ENCODE measurements at regions not wholly inside any gene's neighbourhood (a gene's known extent, or its start where the extent isn't known, plus 50 kb on each side); places are given as distances from the start of the nearest gene placed in this dataset.

DNA sequence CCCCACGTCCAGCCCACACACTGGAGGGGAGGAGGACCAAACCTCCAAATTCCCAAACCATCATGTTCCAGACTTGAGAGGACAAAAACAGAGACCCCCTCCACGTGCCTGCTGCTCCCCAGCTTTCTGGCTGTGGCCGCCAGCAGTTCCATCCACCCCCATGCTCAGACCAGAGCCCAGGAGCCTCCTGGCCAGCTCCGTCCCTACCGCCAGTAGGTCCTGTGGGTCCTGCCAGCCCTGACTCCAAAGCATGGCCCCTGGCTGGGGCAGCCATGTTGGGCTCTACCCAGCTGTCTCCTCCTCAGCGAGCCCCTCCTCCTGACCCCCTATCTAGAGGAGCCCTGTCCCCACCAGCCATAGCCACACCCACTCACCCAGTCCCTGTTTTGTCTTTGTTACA, 227.3 kb upstream of the RTL1 start:
- Histone ChIP-seq H3K27ac (no peak overlapping the region), H3K36me3 (replicated peaks) (no peaks in the 10 kb centered on the region), H3K27me3 (replicated peaks) (no peaks in the 10 kb centered on the region), H3K4me3 (ENCODE audit: low read depth, low read length) (no peak overlapping the region)
- in situ Hi-C loops (cut with HindIII; ENCODE audit: low pct_ligation_motif_present, low sequenced_read_pairs) = no loop called here
- no peak for DNase-seq
- TF ChIP-seq, protein P1, sequence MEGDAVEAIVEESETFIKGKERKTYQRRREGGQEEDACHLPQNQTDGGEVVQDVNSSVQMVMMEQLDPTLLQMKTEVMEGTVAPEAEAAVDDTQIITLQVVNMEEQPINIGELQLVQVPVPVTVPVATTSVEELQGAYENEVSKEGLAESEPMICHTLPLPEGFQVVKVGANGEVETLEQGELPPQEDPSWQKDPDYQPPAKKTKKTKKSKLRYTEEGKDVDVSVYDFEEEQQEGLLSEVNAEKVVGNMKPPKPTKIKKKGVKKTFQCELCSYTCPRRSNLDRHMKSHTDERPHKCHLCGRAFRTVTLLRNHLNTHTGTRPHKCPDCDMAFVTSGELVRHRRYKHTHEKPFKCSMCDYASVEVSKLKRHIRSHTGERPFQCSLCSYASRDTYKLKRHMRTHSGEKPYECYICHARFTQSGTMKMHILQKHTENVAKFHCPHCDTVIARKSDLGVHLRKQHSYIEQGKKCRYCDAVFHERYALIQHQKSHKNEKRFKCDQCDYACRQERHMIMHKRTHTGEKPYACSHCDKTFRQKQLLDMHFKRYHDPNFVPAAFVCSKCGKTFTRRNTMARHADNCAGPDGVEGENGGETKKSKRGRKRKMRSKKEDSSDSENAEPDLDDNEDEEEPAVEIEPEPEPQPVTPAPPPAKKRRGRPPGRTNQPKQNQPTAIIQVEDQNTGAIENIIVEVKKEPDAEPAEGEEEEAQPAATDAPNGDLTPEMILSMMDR (IDR thresholded peaks at IDR 0.05; ENCODE audit: low read depth, low read length, missing control alignments) = no peak

DNA sequence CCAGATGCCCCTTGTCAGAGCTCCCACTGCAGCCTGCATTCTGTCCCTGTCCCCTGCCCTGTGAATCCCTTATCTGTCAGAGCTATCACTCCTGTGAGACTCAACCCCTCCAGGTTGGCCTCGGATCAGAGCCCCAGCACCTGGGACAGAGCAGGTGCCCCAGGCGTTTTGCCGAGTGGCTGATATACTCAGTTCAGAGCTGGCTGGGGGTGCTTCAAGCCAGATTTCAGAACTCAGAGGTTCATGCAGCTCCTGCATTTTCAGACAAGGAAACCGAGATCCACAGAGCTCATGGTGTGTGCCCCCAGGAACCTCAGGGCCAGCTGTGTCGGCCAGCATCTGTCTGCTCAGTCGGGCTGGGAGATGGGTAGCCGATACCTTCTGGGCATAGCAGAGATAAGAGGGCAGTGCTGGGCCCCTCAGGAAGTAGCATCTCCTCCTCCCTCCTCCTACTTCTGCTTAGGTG, 228.0 kb upstream of the RTL1 start:
- no peak for DNase-seq
- no peak overlapping the region for H3K27ac ChIP-seq
- H3K27me3 ChIP-seq (replicated peaks) = no peaks in the 10 kb centered on the region
- H3K4me3 ChIP-seq (ENCODE audit: low read depth, low read length) = no peak overlapping the region
- in situ Hi-C loops (cut with HindIII; ENCODE audit: low pct_ligation_motif_present, low sequenced_read_pairs) = no loop called here
- TF ChIP-seq, protein P1 (IDR thresholded peaks at IDR 0.05; ENCODE audit: low read depth, low read length, missing control alignments) = no peak
- H3K36me3 ChIP-seq (replicated peaks) = no peaks in the 10 kb centered on the region

DNA sequence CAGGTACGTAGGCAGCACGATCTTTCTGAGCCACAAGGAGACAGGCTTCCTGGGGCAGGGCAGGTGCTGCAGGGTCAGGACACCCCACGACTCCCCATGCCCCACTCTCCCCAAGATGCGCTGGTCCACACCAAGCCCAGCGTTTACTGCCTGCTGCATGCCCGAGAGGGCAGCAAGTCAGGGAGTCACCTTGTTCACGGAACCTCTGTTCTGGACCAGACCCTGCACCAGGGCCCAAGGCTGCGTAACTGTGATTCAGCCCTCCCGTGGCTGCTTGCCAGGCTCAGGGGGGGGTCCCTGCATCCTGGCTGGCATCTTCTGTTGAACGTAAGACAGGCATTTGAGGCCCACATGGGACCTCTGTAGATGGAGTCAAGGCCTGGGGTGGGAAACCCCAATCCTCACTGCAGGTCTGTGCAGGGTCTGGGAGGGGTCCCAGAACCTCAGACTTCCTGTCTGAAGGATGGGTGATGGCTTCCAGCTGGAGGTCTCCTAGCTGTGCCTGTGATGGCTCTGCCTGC, 228.6 kb upstream of the RTL1 start:
- H3K27ac ChIP-seq = no peak overlapping the region
- in situ Hi-C loops (cut with HindIII; ENCODE audit: low pct_ligation_motif_present, low sequenced_read_pairs) = no loop called here
- no peaks in the 10 kb centered on the region for H3K36me3 ChIP-seq (replicated peaks)
- H3K27me3 ChIP-seq (replicated peaks) = no peaks in the 10 kb centered on the region
- TF ChIP-seq, protein P1 (IDR thresholded peaks at IDR 0.05; ENCODE audit: low read depth, low read length, missing control alignments) = no peak
- no peak for DNase-seq
- H3K4me3 ChIP-seq (ENCODE audit: low read depth, low read length) = no peak overlapping the region

DNA sequence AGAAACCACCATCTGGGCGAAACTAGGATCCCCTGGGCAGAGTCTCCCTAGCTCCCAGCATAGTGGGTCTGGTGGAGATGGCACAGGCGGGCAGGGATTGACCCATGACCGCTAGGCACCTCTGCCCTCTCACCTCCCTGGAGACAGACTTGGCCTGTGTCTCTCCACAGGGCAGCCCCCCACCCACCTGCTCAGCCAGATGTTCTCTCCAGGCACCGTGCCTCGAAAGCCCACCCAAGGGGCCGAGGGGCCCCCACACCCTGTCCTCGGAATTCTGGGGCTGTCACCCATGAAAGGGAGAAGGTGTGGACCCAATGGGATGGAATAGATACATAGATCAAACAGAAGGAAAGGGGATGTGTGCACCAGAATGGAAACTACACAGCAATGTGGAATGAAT, 229.1 kb upstream of the RTL1 start:
- no peak for DNase-seq
- TF ChIP-seq, protein P1 (IDR thresholded peaks at IDR 0.05; ENCODE audit: low read depth, low read length, missing control alignments) = no peak

DNA sequence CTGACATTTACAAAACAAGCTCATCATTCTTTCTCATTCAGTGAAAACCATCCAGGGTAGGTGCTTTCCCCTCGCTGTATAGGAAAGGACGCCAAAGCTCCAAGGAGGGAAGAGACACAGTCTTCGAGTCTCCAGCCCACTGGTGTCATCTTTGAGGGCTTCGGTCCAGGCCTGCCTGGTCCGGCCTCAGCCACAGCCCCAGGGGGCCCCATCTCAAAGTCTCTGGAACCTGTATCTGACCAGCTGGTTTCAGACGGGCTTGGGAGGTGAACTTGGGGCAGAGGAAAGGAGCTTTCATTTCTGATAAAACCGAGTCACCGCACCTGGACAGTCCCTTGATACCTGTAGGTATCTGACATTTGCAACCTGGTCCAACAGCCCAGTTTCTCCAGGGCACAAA, 229.5 kb upstream of the RTL1 start:
- Histone ChIP-seq H3K27ac (no peak overlapping the region), H3K27me3 (replicated peaks) (no peaks in the 10 kb centered on the region), H3K36me3 (replicated peaks) (no peaks in the 10 kb centered on the region), H3K4me3 (ENCODE audit: low read depth, low read length) (no peak overlapping the region)
- no peak for DNase-seq
- TF ChIP-seq, protein P1 (IDR thresholded peaks at IDR 0.05; ENCODE audit: low read depth, low read length, missing control alignments) = no peak
- in situ Hi-C loops (cut with HindIII; ENCODE audit: low pct_ligation_motif_present, low sequenced_read_pairs) = no loop called here

More for the DNA sequence above, 229.1 kb upstream of the RTL1 start:
- in situ Hi-C loops (cut with HindIII; ENCODE audit: low pct_ligation_motif_present, low sequenced_read_pairs) = no loop called here
- Histone ChIP-seq H3K4me3 (ENCODE audit: low read depth, low read length) (no peak overlapping the region), H3K27me3 (replicated peaks) (no peaks in the 10 kb centered on the region), H3K36me3 (replicated peaks) (no peaks in the 10 kb centered on the region), H3K27ac (no peak overlapping the region)

DNA sequence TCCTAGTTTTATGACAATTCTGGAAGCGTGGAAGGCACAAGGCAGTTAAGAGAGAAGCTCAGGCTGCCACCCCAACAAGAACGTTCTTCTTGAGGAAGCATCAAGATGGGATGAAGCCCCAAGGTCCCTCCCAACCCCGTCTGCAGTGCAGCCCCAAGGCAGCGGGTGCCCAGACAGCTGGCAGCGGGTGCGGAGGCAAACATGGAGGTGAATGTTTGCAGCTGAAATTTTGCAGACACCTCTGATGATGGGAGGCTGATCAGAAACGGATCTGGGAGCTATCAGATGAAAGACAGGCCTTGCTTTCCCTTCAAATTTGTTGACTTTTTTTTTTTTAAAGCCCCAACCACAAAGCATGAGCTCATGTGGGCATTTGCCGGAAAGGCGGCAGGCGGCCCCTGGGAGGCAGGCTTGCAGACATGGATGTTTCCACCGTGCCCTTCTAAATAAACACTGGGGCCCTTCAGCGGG, 230.7 kb upstream of the RTL1 start:
- in situ Hi-C loops (cut with HindIII; ENCODE audit: low pct_ligation_motif_present, low sequenced_read_pairs) = no loop called here
- no peak overlapping the region for H3K27ac ChIP-seq
- no peak for DNase-seq

More for the DNA sequence above, 230.7 kb upstream of the RTL1 start:
- no peaks in the 10 kb centered on the region for H3K36me3 ChIP-seq (replicated peaks)
- no peaks in the 10 kb centered on the region for H3K27me3 ChIP-seq (replicated peaks)
- no peak overlapping the region for H3K4me3 ChIP-seq (ENCODE audit: low read depth, low read length)
- TF ChIP-seq, protein P1 (IDR thresholded peaks at IDR 0.05; ENCODE audit: low read depth, low read length, missing control alignments) = peak; percentile 23

Measured in brain microvascular endothelial cell (primary cell).